ENCODE measurements at regions not wholly inside any gene's neighbourhood (a gene's known extent, or its start where the extent isn't known, plus 50 kb on each side); places are given as distances from the start of the nearest gene placed in this dataset.
A peak's percentile ranks its signal among the peaks of the same experiment; 100 is the strongest.
"Not testable (repeated sequence)": the region's sequence is repeated elsewhere in the genome, so short reads cannot be mapped to it uniquely, and the experiment has no call there.

GRCh38 chr1:144532156-144532607 lies 60.5 kb upstream of the PPIAL4F start:
- H3K27me3 ChIP-seq (ENCODE audit: control insufficient read depth, insufficient read depth, low read length); H3K4me1 ChIP-seq (ENCODE audit: control insufficient read depth, insufficient read depth, low read length); intact Hi-C loops (cut with micrococcal nuclease; ENCODE audit: unreplicated experiment); H3K36me3 ChIP-seq (ENCODE audit: control insufficient read depth, insufficient read depth, low read length); POLR2A ChIA-PET; in situ Hi-C loops (cut with HindIII; ENCODE audit: low pct_unique_long_range_greater_than_20kb, low sequenced_read_pairs); CTCF ChIA-PET; H3K9me3 ChIP-seq (ENCODE audit: control insufficient read depth, insufficient read depth, low read depth, low read length); BruUV-seq (replicated peaks); H3K4me3 ChIP-seq (ENCODE audit: low read depth in 2 of 2, low read length in 2 of 2); DNase-seq (ENCODE audit: low read depth, low spot score); H3K27ac ChIP-seq (ENCODE audit: low read length): not testable (repeated sequence)
- peak; percentile 75 for TF ChIP-seq CTCF (IDR thresholded peaks at IDR 0.05)
- ATAC-seq: peak; percentile 93

GRCh38 chr1:144533480-144533879 lies 59.2 kb upstream of the PPIAL4F start:
- intact Hi-C loops (cut with micrococcal nuclease; ENCODE audit: unreplicated experiment); H3K27ac ChIP-seq (ENCODE audit: low read length); BruUV-seq (replicated peaks); ATAC-seq; DNase-seq (ENCODE audit: low read depth, low spot score); CTCF ChIA-PET; in situ Hi-C loops (cut with HindIII; ENCODE audit: low pct_unique_long_range_greater_than_20kb, low sequenced_read_pairs); POLR2A ChIA-PET; H3K4me1 ChIP-seq (ENCODE audit: control insufficient read depth, insufficient read depth, low read length); H3K36me3 ChIP-seq (ENCODE audit: control insufficient read depth, insufficient read depth, low read length); H3K9me3 ChIP-seq (ENCODE audit: control insufficient read depth, insufficient read depth, low read depth, low read length); H3K4me3 ChIP-seq (ENCODE audit: low read depth in 2 of 2, low read length in 2 of 2); H3K27me3 ChIP-seq (ENCODE audit: control insufficient read depth, insufficient read depth, low read length): not testable (repeated sequence)

GRCh38 chr1:144534286-144534685 lies 58.4 kb upstream of the PPIAL4F start:
- CTCF ChIA-PET; DNase-seq (ENCODE audit: low read depth, low spot score); H3K27ac ChIP-seq (ENCODE audit: low read length); H3K36me3 ChIP-seq (ENCODE audit: control insufficient read depth, insufficient read depth, low read length); H3K4me1 ChIP-seq (ENCODE audit: control insufficient read depth, insufficient read depth, low read length); intact Hi-C loops (cut with micrococcal nuclease; ENCODE audit: unreplicated experiment); POLR2A ChIA-PET; BruUV-seq (replicated peaks); H3K9me3 ChIP-seq (ENCODE audit: control insufficient read depth, insufficient read depth, low read depth, low read length); ATAC-seq; H3K4me3 ChIP-seq (ENCODE audit: low read depth in 2 of 2, low read length in 2 of 2); in situ Hi-C loops (cut with HindIII; ENCODE audit: low pct_unique_long_range_greater_than_20kb, low sequenced_read_pairs); H3K27me3 ChIP-seq (ENCODE audit: control insufficient read depth, insufficient read depth, low read length): not testable (repeated sequence)

GRCh38 chr1:144536677-144537076 lies 56.0 kb upstream of the PPIAL4F start:
- H3K4me3 ChIP-seq (ENCODE audit: low read depth in 2 of 2, low read length in 2 of 2); DNase-seq (ENCODE audit: low read depth, low spot score); POLR2A ChIA-PET; H3K4me1 ChIP-seq (ENCODE audit: control insufficient read depth, insufficient read depth, low read length); H3K27ac ChIP-seq (ENCODE audit: low read length); CTCF ChIA-PET; ATAC-seq; H3K36me3 ChIP-seq (ENCODE audit: control insufficient read depth, insufficient read depth, low read length); H3K27me3 ChIP-seq (ENCODE audit: control insufficient read depth, insufficient read depth, low read length); intact Hi-C loops (cut with micrococcal nuclease; ENCODE audit: unreplicated experiment); BruUV-seq (replicated peaks); in situ Hi-C loops (cut with HindIII; ENCODE audit: low pct_unique_long_range_greater_than_20kb, low sequenced_read_pairs); H3K9me3 ChIP-seq (ENCODE audit: control insufficient read depth, insufficient read depth, low read depth, low read length): not testable (repeated sequence)

- POLR2A ChIA-PET: not testable (repeated sequence)
Measured at GRCh38 chr1:144537234-144537633, 55.5 kb upstream of the PPIAL4F start.

GRCh38 chr1:144538736-144539135 lies 54.0 kb upstream of the PPIAL4F start:
- intact Hi-C loops (cut with micrococcal nuclease; ENCODE audit: unreplicated experiment); CTCF ChIA-PET; DNase-seq (ENCODE audit: low read depth, low spot score); BruUV-seq (replicated peaks); ATAC-seq; H3K27ac ChIP-seq (ENCODE audit: low read length); H3K4me1 ChIP-seq (ENCODE audit: control insufficient read depth, insufficient read depth, low read length); H3K36me3 ChIP-seq (ENCODE audit: control insufficient read depth, insufficient read depth, low read length); H3K4me3 ChIP-seq (ENCODE audit: low read depth in 2 of 2, low read length in 2 of 2); POLR2A ChIA-PET; in situ Hi-C loops (cut with HindIII; ENCODE audit: low pct_unique_long_range_greater_than_20kb, low sequenced_read_pairs); H3K27me3 ChIP-seq (ENCODE audit: control insufficient read depth, insufficient read depth, low read length); H3K9me3 ChIP-seq (ENCODE audit: control insufficient read depth, insufficient read depth, low read depth, low read length): not testable (repeated sequence)

More at GRCh38 chr1:144537234-144537633, 55.5 kb upstream of the PPIAL4F start:
- intact Hi-C loops (cut with micrococcal nuclease; ENCODE audit: unreplicated experiment); H3K4me1 ChIP-seq (ENCODE audit: control insufficient read depth, insufficient read depth, low read length); in situ Hi-C loops (cut with HindIII; ENCODE audit: low pct_unique_long_range_greater_than_20kb, low sequenced_read_pairs); CTCF ChIA-PET; H3K27me3 ChIP-seq (ENCODE audit: control insufficient read depth, insufficient read depth, low read length); H3K9me3 ChIP-seq (ENCODE audit: control insufficient read depth, insufficient read depth, low read depth, low read length); H3K36me3 ChIP-seq (ENCODE audit: control insufficient read depth, insufficient read depth, low read length); H3K27ac ChIP-seq (ENCODE audit: low read length); DNase-seq (ENCODE audit: low read depth, low spot score); H3K4me3 ChIP-seq (ENCODE audit: low read depth in 2 of 2, low read length in 2 of 2); ATAC-seq; BruUV-seq (replicated peaks): not testable (repeated sequence)

GRCh38 chr1:144539191-144539960 lies 53.3 kb upstream of the PPIAL4F start:
- H3K9me3 ChIP-seq (ENCODE audit: control insufficient read depth, insufficient read depth, low read depth, low read length); in situ Hi-C loops (cut with HindIII; ENCODE audit: low pct_unique_long_range_greater_than_20kb, low sequenced_read_pairs); CTCF ChIA-PET; H3K27me3 ChIP-seq (ENCODE audit: control insufficient read depth, insufficient read depth, low read length); DNase-seq (ENCODE audit: low read depth, low spot score); POLR2A ChIA-PET; H3K36me3 ChIP-seq (ENCODE audit: control insufficient read depth, insufficient read depth, low read length); H3K4me1 ChIP-seq (ENCODE audit: control insufficient read depth, insufficient read depth, low read length); intact Hi-C loops (cut with micrococcal nuclease; ENCODE audit: unreplicated experiment); ATAC-seq; BruUV-seq (replicated peaks); H3K27ac ChIP-seq (ENCODE audit: low read length); H3K4me3 ChIP-seq (ENCODE audit: low read depth in 2 of 2, low read length in 2 of 2): not testable (repeated sequence)
